Common myeloid progenitor, CD34-positive (primary cell): ENCODE measurements at regions not wholly inside any gene's neighbourhood (a gene's known extent, or its start where the extent isn't known, plus 50 kb on each side); places are given as distances from the start of the nearest gene placed in this dataset.

Experiments
- CTCF ChIA-PET: fragments of 350-600 bp; sonication (Branson Sonifier 250); formaldehyde crosslinking; loops from one replicate; lab custom pipeline; 2021; ENCODE audit warnings: antibody characterized with exemption; lab: Charles Lee
- POLR2A ChIA-PET: fragments of 350-600 bp; sonication (Branson Sonifier 250); formaldehyde crosslinking; loops from one replicate; lab custom pipeline; 2021; ENCODE audit warnings: antibody characterized with exemption; lab: Charles Lee
- DNase-seq, 3 donors: peaks; one replicate each; pipeline versions ENCODE4 v3.0.0 to v3.0.0-alpha.2; 2013
- H3K27ac ChIP-seq, 2 experiments: 1 replicate in 1 of 2; 2 replicates in 1 of 2; pipeline ENCODE4 v1.7.0; 2013; ENCODE audit warnings: inconsistent platforms in 2 of 2, low read length in 2 of 2, mild to moderate bottlenecking in 2 of 2, low read depth in 1 of 2, moderate library complexity in 1 of 2; ENCODE audit not compliant: severe bottlenecking in 2 of 2, insufficient read depth in 1 of 2, poor library complexity in 1 of 2
- H3K27me3 ChIP-seq, 5 experiments: replicated peaks in 2 of 5; 1 replicate in 3 of 5; 2 replicates in 2 of 5; pipeline versions ENCODE4 v1.6.1 to v1.7.0; 2013; ENCODE audit warnings: low read length in 4 of 5, mild to moderate bottlenecking in 2 of 5, moderate library complexity in 2 of 5, inconsistent platforms in 1 of 5; ENCODE audit not compliant: insufficient read depth in 5 of 5, control insufficient read depth in 4 of 5
- H3K36me3 ChIP-seq, 4 experiments: 1 replicate in 2 of 4; 2 replicates in 2 of 4; pipeline versions ENCODE4 v1.6.1 to v1.7.0; 2013; ENCODE audit warnings: low read length in 3 of 4, control low read depth in 1 of 4, mild to moderate bottlenecking in 1 of 4; ENCODE audit not compliant: control insufficient read depth in 4 of 4, insufficient read depth in 4 of 4
- H3K4me1 ChIP-seq, 4 experiments: 1 replicate in 3 of 4; 2 replicates in 1 of 4; pipeline versions ENCODE4 v1.6.1 to v1.7.1; 2013; ENCODE audit warnings: low read length in 3 of 4, mild to moderate bottlenecking in 3 of 4, control low read depth in 1 of 4, inconsistent platforms in 1 of 4, moderate library complexity in 1 of 4; ENCODE audit not compliant: control insufficient read depth in 4 of 4, insufficient read depth in 4 of 4; ENCODE audit errors: control extremely low read depth in 1 of 4
- H3K4me3 ChIP-seq, 7 experiments: 1 replicate in 4 of 7; 2 replicates in 3 of 7; pipeline versions ENCODE4 v1.5.1 to v1.7.0; 2013; ENCODE audit warnings: mild to moderate bottlenecking in 7 of 7, low read length in 6 of 7, moderate library complexity in 6 of 7, inconsistent platforms in 2 of 7, low read depth in 2 of 7, control low read depth in 1 of 7; ENCODE audit not compliant: insufficient read depth in 4 of 7, control insufficient read depth in 1 of 7; ENCODE audit errors: extremely low read depth in 1 of 7
- H3K9me3 ChIP-seq, 5 experiments: 1 replicate in 4 of 5; 2 replicates in 1 of 5; pipeline versions ENCODE4 v1.6.1 to v1.7.1; 2013; ENCODE audit warnings: low read length in 4 of 5, mild to moderate bottlenecking in 2 of 5, inconsistent platforms in 1 of 5, low read depth in 1 of 5, moderate library complexity in 1 of 5; ENCODE audit not compliant: control insufficient read depth in 4 of 5, insufficient read depth in 2 of 5; ENCODE audit errors: control extremely low read depth in 1 of 5
- WGBS: methylation state at CpG from one replicate; pipeline ENCODE4 v1.1.5; 2013; ENCODE audit not compliant: insufficient coverage; 5-methylcytosine and 5-hydroxymethylcytosine counted together

DNA sequence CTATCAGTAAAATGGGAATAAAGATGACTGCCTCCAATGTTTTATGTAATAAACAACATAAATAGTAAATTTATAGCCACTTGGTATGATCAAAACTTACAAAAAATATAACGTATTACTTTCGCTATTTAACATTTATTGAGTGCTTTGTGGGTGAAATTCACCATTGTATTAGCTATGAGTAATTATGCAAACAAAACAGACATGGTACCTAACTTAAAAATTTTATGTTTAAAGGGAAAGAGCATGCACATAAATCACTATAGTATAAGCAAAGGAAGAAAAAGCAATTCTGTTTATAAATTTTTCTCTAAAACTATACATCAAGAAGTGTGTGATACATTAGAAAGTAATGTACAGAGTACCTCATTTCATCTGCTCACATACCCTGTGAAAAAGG is 1046.2 kb downstream of the NCAM2 start:
- WGBS, result no CpG with 5 or more reads among the region's 2 CpGs
- H3K4me1 ChIP-seq, result no peaks in the 10 kb centered on the region
- no peaks in the 10 kb centered on the region for H3K36me3 ChIP-seq
- H3K4me3 ChIP-seq, result no peak overlapping the region
- DNase-seq, result no peak
- peaks cover 0 to 3% (median 0%) of the 10 kb centered on the region in 5 experiments for H3K9me3 ChIP-seq
- no peak overlapping the region for H3K27ac ChIP-seq
- POLR2A ChIA-PET, result no interaction called here
- H3K27me3 ChIP-seq, result no peaks in the 10 kb centered on the region
- CTCF ChIA-PET, result no interaction called here

- ChIA-PET CTCF (no interaction called here), POLR2A (no interaction called here)
- no peak overlapping the region for H3K4me3 ChIP-seq
- DNase-seq, result no peak
- H3K36me3 ChIP-seq, result no peaks in the 10 kb centered on the region
- H3K4me1 ChIP-seq, result no peaks in the 10 kb centered on the region
- no peaks in the 10 kb centered on the region for H3K9me3 ChIP-seq
- no peak overlapping the region for H3K27ac ChIP-seq
- H3K27me3 ChIP-seq, result no peaks in the 10 kb centered on the region
Observed at GRCh38 chr21:22046576-22046975, 1048.4 kb downstream of the NCAM2 start.

- DNase-seq, result no peak
- POLR2A ChIA-PET, result no interaction called here
- Histone ChIP-seq H3K27me3 (no peaks in the 10 kb centered on the region), H3K36me3 (no peaks in the 10 kb centered on the region), H3K4me3 (no peak overlapping the region), H3K4me1 (no peaks in the 10 kb centered on the region), H3K27ac (no peak overlapping the region), H3K9me3 (no peaks in the 10 kb centered on the region)
- 97% methylated on average over 4 of the region's 5 CpGs for WGBS
- CTCF ChIA-PET, result no interaction called here
Observed at GRCh38 chr21:22056904-22057303, 1058.7 kb downstream of the NCAM2 start.

DNA sequence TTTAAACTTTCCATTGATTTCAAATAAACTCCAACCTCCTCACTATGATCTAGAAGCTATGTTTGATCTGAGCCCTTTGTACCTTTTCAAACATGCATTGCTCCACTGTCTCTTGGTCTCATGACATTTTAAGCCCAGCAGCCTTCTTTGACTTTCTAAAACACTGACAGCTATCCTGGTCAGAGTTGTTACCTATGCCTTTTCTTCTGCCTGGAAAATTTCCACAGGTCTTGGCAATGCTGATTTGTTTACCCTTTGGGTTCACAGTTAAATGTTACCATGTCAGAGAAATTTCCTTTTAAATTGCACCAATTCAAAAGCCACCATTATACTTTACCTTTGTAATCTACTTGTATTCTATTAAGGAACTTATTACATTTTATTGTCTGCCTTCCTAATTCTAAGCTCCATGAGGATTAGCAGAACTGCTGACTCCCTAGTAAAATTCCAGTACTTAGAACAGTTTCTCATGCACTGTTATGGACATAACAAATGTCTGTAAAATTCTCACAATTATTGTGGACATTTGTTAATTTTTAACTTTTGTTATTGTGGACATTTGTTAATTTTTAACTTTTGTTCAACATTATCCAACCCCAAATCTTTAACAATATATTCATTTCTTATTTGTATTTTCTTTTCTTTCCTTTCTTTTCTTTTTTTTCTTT is 1064.4 kb downstream of the NCAM2 start:
- DNase-seq, result no peak
- Histone ChIP-seq H3K9me3 (no peaks in the 10 kb centered on the region), H3K4me1 (no peaks in the 10 kb centered on the region), H3K4me3 (no peak overlapping the region), H3K27ac (no peak overlapping the region), H3K36me3 (no peaks in the 10 kb centered on the region), H3K27me3 (no peaks in the 10 kb centered on the region)
- POLR2A ChIA-PET, result no interaction called here
- CTCF ChIA-PET, result no interaction called here

DNA sequence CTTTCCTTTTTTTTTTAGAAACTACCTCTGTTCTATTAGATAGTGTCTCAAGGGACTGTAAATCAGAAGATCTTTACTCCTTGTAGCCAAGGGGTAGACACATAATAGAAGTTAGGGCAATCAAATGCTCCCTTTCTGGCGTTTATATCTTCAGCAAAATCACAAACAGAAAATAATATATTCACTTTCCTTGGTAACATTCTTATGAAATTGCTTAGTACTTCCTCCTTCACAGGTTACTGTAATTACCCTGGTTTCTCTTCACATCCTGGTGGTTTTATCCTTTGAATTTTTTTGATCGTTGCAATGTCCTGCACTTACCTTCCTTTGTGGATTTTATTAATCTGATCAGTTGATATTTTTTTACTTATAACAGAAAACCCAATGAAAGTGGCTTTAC is 1064.9 kb downstream of the NCAM2 start:
- Histone ChIP-seq H3K9me3 (no peaks in the 10 kb centered on the region), H3K4me3 (no peak overlapping the region), H3K27ac (no peak overlapping the region), H3K27me3 (no peaks in the 10 kb centered on the region), H3K4me1 (no peaks in the 10 kb centered on the region), H3K36me3 (no peaks in the 10 kb centered on the region)
- ChIA-PET POLR2A (no interaction called here), CTCF (no interaction called here)
- DNase-seq, result no peak
- no CpG with 5 or more reads among the region's 2 CpGs for WGBS

GRCh38 chr21:22076471-22076870 is 1078.3 kb downstream of the NCAM2 start:
- 33% methylated on average over 1 of the region's 4 CpGs for WGBS
- CTCF ChIA-PET, result no interaction called here
- POLR2A ChIA-PET, result no interaction called here

DNA sequence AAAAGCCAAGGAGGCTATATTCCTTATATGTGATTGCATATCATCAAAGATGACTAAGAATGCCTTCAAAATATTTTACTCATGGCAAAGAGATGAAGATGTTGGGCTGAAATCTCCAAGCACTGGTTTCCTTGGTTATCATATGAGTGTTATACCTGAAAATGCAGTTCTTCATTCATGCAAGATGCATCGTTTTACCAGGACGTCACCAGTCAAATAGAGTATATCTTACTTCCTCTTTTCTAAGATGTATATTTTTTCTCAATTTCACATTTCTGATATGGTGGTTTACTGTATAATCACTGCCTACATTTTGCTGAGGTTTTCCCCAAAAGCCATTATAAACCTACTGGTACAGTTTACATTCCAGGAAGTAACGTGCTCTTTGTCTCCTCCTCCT is 1085.7 kb downstream of the NCAM2 start:
- H3K9me3 ChIP-seq, result no peaks in the 10 kb centered on the region
- H3K27me3 ChIP-seq, result no peaks in the 10 kb centered on the region
- no peaks in the 10 kb centered on the region for H3K4me1 ChIP-seq
- H3K27ac ChIP-seq, result no peak overlapping the region
- ChIA-PET POLR2A (no interaction called here), CTCF (no interaction called here)
- 100% methylated on average over 1 of the region's 3 CpGs for WGBS
- H3K36me3 ChIP-seq, result no peaks in the 10 kb centered on the region
- DNase-seq, result no peak
- H3K4me3 ChIP-seq, result no peak overlapping the region

More at GRCh38 chr21:22076471-22076870, 1078.3 kb downstream of the NCAM2 start:
- Histone ChIP-seq H3K4me3 (no peak overlapping the region), H3K4me1 (no peaks in the 10 kb centered on the region), H3K9me3 (no peaks in the 10 kb centered on the region), H3K27me3 (no peaks in the 10 kb centered on the region), H3K36me3 (no peaks in the 10 kb centered on the region), H3K27ac (no peak overlapping the region)
- DNase-seq, result no peak
